Neural cell (in vitro differentiated cells): ENCODE measurements at regions not wholly inside any gene's neighbourhood (a gene's known extent, or its start where the extent isn't known, plus 50 kb on each side); places are given as distances from the start of the nearest gene placed in this dataset.

Source experiments
- CTCF ChIP-seq: fragments of 450-650 bp; IDR thresholded peaks from 2 replicates; pipeline ENCODE4 v1.5.1; 2014; ENCODE audit warnings: antibody characterized with exemption, mild to moderate bottlenecking, moderate library complexity; ENCODE audit not compliant: poor library complexity, severe bottlenecking
- EP300 ChIP-seq: fragments of 450-650 bp; conservative IDR thresholded peaks from 2 replicates; pipeline ENCODE4 v1.6.1; 2014; ENCODE audit warnings: antibody characterized with exemption, mild to moderate bottlenecking, moderate library complexity; ENCODE audit not compliant: poor library complexity, severe bottlenecking
- EZH2 ChIP-seq: fragments of 200-600, 300-800 bp; shearing (Covaris generic), sonication (generic); IDR thresholded peaks from 2 replicates; pipeline ENCODE4 v1.6.1; 2014; ENCODE audit warnings: antibody characterized with exemption, low read length, borderline replicate concordance, mild to moderate bottlenecking; ENCODE audit not compliant: insufficient read depth, poor library complexity, severe bottlenecking
- MXI1 ChIP-seq: fragments of 450-650 bp; conservative IDR thresholded peaks from 2 replicates; pipeline ENCODE4 v1.6.1; 2014; ENCODE audit warnings: antibody characterized with exemption, mild to moderate bottlenecking; ENCODE audit not compliant: poor library complexity, severe bottlenecking
- POLR2AphosphoS5 ChIP-seq: IDR thresholded peaks from 2 replicates; pipeline ENCODE4 v1.6.1; 2012
- RAD21 ChIP-seq: fragments of 450-650 bp; conservative IDR thresholded peaks from 2 replicates; pipeline ENCODE4 v1.6.1; 2014; ENCODE audit warnings: antibody characterized with exemption, mild to moderate bottlenecking, moderate library complexity
- TF ChIP-seq, protein P1 (sequence below): IDR thresholded peaks from 2 replicates; pipeline ENCODE4 v1.6.1; 2012; ENCODE audit warnings: borderline replicate concordance

- TF ChIP-seq CTCF: no peak
- no peak for TF ChIP-seq EZH2
- no peak for TF ChIP-seq POLR2AphosphoS5
- TF ChIP-seq MXI1: no peak
- TF ChIP-seq, protein P1, sequence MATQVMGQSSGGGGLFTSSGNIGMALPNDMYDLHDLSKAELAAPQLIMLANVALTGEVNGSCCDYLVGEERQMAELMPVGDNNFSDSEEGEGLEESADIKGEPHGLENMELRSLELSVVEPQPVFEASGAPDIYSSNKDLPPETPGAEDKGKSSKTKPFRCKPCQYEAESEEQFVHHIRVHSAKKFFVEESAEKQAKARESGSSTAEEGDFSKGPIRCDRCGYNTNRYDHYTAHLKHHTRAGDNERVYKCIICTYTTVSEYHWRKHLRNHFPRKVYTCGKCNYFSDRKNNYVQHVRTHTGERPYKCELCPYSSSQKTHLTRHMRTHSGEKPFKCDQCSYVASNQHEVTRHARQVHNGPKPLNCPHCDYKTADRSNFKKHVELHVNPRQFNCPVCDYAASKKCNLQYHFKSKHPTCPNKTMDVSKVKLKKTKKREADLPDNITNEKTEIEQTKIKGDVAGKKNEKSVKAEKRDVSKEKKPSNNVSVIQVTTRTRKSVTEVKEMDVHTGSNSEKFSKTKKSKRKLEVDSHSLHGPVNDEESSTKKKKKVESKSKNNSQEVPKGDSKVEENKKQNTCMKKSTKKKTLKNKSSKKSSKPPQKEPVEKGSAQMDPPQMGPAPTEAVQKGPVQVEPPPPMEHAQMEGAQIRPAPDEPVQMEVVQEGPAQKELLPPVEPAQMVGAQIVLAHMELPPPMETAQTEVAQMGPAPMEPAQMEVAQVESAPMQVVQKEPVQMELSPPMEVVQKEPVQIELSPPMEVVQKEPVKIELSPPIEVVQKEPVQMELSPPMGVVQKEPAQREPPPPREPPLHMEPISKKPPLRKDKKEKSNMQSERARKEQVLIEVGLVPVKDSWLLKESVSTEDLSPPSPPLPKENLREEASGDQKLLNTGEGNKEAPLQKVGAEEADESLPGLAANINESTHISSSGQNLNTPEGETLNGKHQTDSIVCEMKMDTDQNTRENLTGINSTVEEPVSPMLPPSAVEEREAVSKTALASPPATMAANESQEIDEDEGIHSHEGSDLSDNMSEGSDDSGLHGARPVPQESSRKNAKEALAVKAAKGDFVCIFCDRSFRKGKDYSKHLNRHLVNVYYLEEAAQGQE: no peak
- no peak for TF ChIP-seq EP300
- no peak for TF ChIP-seq RAD21
These were observed 54.3 kb upstream of the GATA5 start for GRCh38 chr20:62529896-62530642.
